ENCODE measurements at regions not wholly inside any gene's neighbourhood (a gene's known extent, or its start where the extent isn't known, plus 50 kb on each side); places are given as distances from the start of the nearest gene placed in this dataset.

GRCh38 chr3:150330174-150330573 lies 77.9 kb upstream of the TSC22D2 start:
- TF ChIP-seq CTCF (IDR thresholded peaks at IDR 0.05) (no peak), POLR2A (IDR thresholded peaks at IDR 0.05) (no peak)
